GM12891 (cell line): ENCODE measurements at regions not wholly inside any gene's neighbourhood (a gene's known extent, or its start where the extent isn't known, plus 50 kb on each side); places are given as distances from the start of the nearest gene placed in this dataset.

ENCODE experiments used
- POLR2A ChIP-seq: IDR thresholded peaks from 2 replicates; pipeline ENCODE4 v1.6.1; 2011; ENCODE audit warnings: low read depth, low read length, control low read depth
- POLR2AphosphoS5 ChIP-seq: IDR thresholded peaks from 2 replicates; pipeline ENCODE4 v1.6.1; 2011; ENCODE audit warnings: low read depth, low read length, control low read depth
- POU2F2 ChIP-seq: IDR thresholded peaks from 2 replicates; pipeline ENCODE4 v1.6.1; 2011; ENCODE audit warnings: low read depth, mild to moderate bottlenecking, control low read depth, low read length, moderate library complexity
- SPI1 ChIP-seq: IDR thresholded peaks from 2 replicates; pipeline ENCODE4 v1.6.1; 2011; ENCODE audit warnings: low read depth, low read length, control low read depth
- TAF1 ChIP-seq: IDR thresholded peaks from 2 replicates; pipeline ENCODE4 v1.6.1; 2011; ENCODE audit warnings: low read depth, low read length, control low read depth

- TF ChIP-seq TAF1 (no peak), POLR2AphosphoS5 (no peak), POLR2A (no peak), POU2F2 (no peak), SPI1 (no peak)
Observed at GRCh38 chr9:108241384-108242073, 614.3 kb downstream of the ACTL7B start.
